Left ventricle myocardium inferior (tissue), 1 donor: ENCODE measurements at regions not wholly inside any gene's neighbourhood (a gene's known extent, or its start where the extent isn't known, plus 50 kb on each side); places are given as distances from the start of the nearest gene placed in this dataset.

Source experiments
- DNase-seq: peaks from one replicate; pipeline ENCODE4 v3.0.0-alpha.2; 2020
- H3K27ac ChIP-seq: fragments of 200-600 bp; replicated peaks from 2 replicates; pipeline ENCODE4 v1.8.0; 2021
- H3K27me3 ChIP-seq: fragments of 200-600 bp; 2 replicates; pipeline ENCODE4 v1.8.0; 2021; ENCODE audit warnings: low read depth
- H3K36me3 ChIP-seq: fragments of 200-600 bp; 2 replicates; pipeline ENCODE4 v1.8.0; 2021
- H3K4me1 ChIP-seq: fragments of 200-600 bp; 2 replicates; pipeline ENCODE4 v1.8.0; 2021
- H3K4me3 ChIP-seq: fragments of 200-600 bp; 2 replicates; pipeline ENCODE4 v1.8.0; 2021; ENCODE audit warnings: mild to moderate bottlenecking, moderate library complexity
- H3K9me3 ChIP-seq: fragments of 200-600 bp; replicated peaks from 2 replicates; pipeline ENCODE4 v1.8.0; 2021
- CTCF ChIP-seq: fragments of 200-600 bp; IDR thresholded peaks from 2 replicates; pipeline ENCODE4 v1.8.0; 2021; ENCODE audit warnings: antibody characterized with exemption, mild to moderate bottlenecking, borderline replicate concordance
- intact Hi-C: fragments of 100-400 bp; cut with micrococcal nuclease; formaldehyde crosslinking; loops from one replicate; pipeline ENCODE4 v1.11.0; 2022
- donor health status: DM: no; HTN: yes; CAD: no; lungs with severe emphysema.

GRCh38 chr4:183773790-183774189 lies 114.7 kb downstream of the TRAPPC11 start:
- H3K36me3 ChIP-seq, result no peaks in the 10 kb centered on the region
- intact Hi-C loops, result no loop called here
- no peaks in the 10 kb centered on the region for H3K9me3 ChIP-seq
- H3K4me1 ChIP-seq, result no peaks in the 10 kb centered on the region
- H3K27me3 ChIP-seq, result no peaks in the 10 kb centered on the region
- DNase-seq, result no peak
- TF ChIP-seq CTCF, result no peak
- H3K27ac ChIP-seq, result peak overlapping the region; percentile 58
- H3K4me3 ChIP-seq, result no peak overlapping the region

GRCh38 chr4:183783306-183783705 lies 121.8 kb upstream of the STOX2 start:
- no peak overlapping the region for H3K4me3 ChIP-seq
- H3K27me3 ChIP-seq, result no peaks in the 10 kb centered on the region
- H3K4me1 ChIP-seq, result peaks cover 16% of the 10 kb centered on the region
- no peak for DNase-seq
- H3K9me3 ChIP-seq, result no peaks in the 10 kb centered on the region
- H3K36me3 ChIP-seq, result no peaks in the 10 kb centered on the region
- TF ChIP-seq CTCF, result no peak
- intact Hi-C loops, result no loop called here
- H3K27ac ChIP-seq, result peak overlapping the region; percentile 80

GRCh38 chr4:183783991-183784553 lies 121.0 kb upstream of the STOX2 start:
- no peak for DNase-seq
- Histone ChIP-seq H3K27me3 (no peaks in the 10 kb centered on the region), H3K4me3 (no peak overlapping the region), H3K27ac (peak overlapping the region; percentile 80), H3K4me1 (peaks cover 16% of the 10 kb centered on the region), H3K36me3 (no peaks in the 10 kb centered on the region), H3K9me3 (no peaks in the 10 kb centered on the region)
- intact Hi-C loops, result no loop called here
- no peak for TF ChIP-seq CTCF

DNA sequence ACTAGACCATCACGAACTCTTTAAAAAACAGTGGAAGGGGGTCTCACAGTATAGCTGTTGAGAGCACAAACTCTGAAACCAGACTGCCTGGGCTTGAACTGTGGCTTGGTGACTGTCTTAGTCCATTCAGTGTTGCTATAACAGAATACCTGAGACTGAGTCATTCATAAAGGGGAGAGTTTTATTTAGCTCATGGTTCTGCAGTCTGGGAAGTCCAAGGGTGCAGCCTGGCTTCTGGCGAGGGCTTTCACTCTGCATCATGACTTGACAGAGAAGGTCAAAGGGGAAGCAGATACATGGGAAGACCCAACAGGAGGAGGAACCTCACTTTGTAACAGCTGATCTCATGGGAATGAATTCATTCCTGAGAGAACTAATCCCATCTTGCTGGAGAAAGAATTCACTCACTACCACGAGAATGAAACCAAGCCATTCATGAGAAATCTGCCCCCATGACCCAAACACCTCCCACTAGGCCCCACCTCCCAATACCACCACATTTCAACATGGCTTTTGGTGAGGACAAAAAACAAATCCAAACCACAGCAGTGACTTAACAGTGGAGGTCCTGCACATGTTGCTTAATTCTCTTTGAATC lies 116.7 kb upstream of the STOX2 start:
- intact Hi-C loops, result no loop called here
- no peak for TF ChIP-seq CTCF
- H3K9me3 ChIP-seq, result peaks cover 8% of the 10 kb centered on the region

DNA sequence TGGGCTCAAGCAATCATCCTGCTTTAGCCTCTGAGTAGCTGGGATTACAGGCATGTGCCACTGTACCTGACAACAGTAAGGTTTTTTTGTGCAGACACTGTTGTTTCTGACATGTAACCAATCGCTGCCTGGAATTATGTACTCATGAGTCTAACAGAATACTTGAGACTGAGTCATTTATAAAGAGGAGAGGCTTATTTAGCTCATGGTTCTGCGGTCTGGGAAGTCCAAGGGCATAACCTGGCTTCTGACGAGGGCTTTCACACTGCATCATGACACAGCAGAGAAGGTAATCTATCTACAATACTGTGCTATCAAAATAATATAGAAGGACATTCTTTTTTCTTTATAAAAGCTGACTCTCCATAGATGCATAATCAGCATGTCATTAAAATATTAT lies 115.5 kb upstream of the STOX2 start:
- no peak for TF ChIP-seq CTCF
- DNase-seq, result no peak

More for the DNA sequence above, 116.7 kb upstream of the STOX2 start:
- Histone ChIP-seq H3K4me1 (peaks cover 14% of the 10 kb centered on the region), H3K4me3 (no peak overlapping the region), H3K27ac (no peak overlapping the region), H3K27me3 (no peaks in the 10 kb centered on the region), H3K36me3 (no peaks in the 10 kb centered on the region)
- no peak for DNase-seq

More for the DNA sequence above, 115.5 kb upstream of the STOX2 start:
- Histone ChIP-seq H3K27ac (no peak overlapping the region), H3K36me3 (no peaks in the 10 kb centered on the region), H3K9me3 (peaks cover 21% of the 10 kb centered on the region), H3K27me3 (no peaks in the 10 kb centered on the region), H3K4me1 (peaks cover 4% of the 10 kb centered on the region), H3K4me3 (no peak overlapping the region)
- intact Hi-C loops, result no loop called here
